Skeletal muscle tissue (tissue), 3 donors: ENCODE measurements at regions not wholly inside any gene's neighbourhood (a gene's known extent, or its start where the extent isn't known, plus 50 kb on each side); places are given as distances from the start of the nearest gene placed in this dataset.

Experiments
- H3K27ac ChIP-seq: one replicate; pipeline ENCODE4 v1.7.0; 2013; ENCODE audit warnings: mild to moderate bottlenecking, low read depth, low read length, inconsistent platforms
- H3K27me3 ChIP-seq, 3 donors: one replicate each; pipeline ENCODE4 v1.7.0; 2013; ENCODE audit warnings: low read length in 3 of 3; ENCODE audit not compliant: control insufficient read depth in 3 of 3, insufficient read depth in 3 of 3
- H3K36me3 ChIP-seq, 3 donors: one replicate each; pipeline ENCODE4 v1.7.0; 2013; ENCODE audit warnings: low read length in 3 of 3; ENCODE audit not compliant: control insufficient read depth in 3 of 3, insufficient read depth in 3 of 3
- H3K4me1 ChIP-seq, 3 donors: one replicate each; pipeline ENCODE4 v1.7.0; 2013; ENCODE audit warnings: low read length in 3 of 3, mild to moderate bottlenecking in 3 of 3; ENCODE audit not compliant: control insufficient read depth in 3 of 3, insufficient read depth in 3 of 3
- H3K4me3 ChIP-seq, 3 donors: one replicate each; pipeline ENCODE4 v1.7.0; 2013; ENCODE audit warnings: low read length in 3 of 3
- H3K9ac ChIP-seq, 3 donors: one replicate each; pipeline ENCODE4 v1.7.0; 2013; ENCODE audit warnings: low read length in 3 of 3, mild to moderate bottlenecking in 3 of 3, moderate library complexity in 2 of 3, low read depth in 1 of 3
- H3K9me3 ChIP-seq, 3 donors: one replicate each; pipeline ENCODE4 v1.7.0; 2013; ENCODE audit warnings: low read length in 3 of 3; ENCODE audit not compliant: control insufficient read depth in 3 of 3
- donor health status: Osteomylitis.

DNA sequence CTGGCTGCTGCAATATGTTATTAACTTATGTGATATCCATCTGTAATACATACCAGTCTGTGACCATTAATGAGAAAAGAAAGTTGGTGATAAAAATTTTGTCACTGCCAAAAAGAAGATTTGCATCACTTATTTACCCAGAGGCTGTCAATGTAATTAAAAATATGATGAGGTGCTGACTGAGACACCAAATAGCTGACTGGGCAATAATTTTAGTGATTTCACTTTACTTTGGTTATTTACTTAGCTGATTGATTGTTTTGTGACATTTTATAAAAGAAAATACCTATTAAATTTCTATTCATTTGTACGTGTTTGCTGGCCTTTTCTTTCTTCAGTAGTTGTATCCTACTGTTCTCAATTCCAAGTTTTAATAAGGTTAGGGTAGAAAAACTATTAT, 139.2 kb downstream of the HLX start:
- Histone ChIP-seq H3K9ac (no peak overlapping the region), H3K4me3 (no peak overlapping the region), H3K36me3 (no peaks in the 10 kb centered on the region), H3K27me3 (no peaks in the 10 kb centered on the region), H3K9me3 (no peaks in the 10 kb centered on the region), H3K4me1 (no peaks in the 10 kb centered on the region), H3K27ac (no peak overlapping the region)

DNA sequence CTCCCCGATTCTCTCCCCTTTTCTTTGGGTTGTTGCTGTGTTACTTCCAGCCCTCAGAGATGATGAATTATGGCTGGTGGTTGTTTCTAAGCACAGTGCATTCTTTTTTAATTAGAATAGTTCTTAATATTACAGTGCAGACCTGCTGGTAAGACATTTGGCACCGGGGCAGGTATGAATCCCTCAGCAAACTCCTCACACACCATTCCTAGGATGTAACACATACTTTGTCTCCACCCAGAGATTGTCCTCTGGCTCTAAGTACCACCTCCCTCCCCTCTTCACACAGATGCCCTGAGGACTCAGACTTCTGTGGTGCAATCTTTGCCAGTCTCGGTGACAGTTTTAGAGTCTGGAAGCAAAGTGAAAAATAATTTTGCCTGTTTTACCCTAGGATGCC, 143.1 kb downstream of the HLX start:
- no peaks in the 10 kb centered on the region for H3K27me3 ChIP-seq
- H3K4me1 ChIP-seq, result peaks cover 0 to 4% (median 0%) of the 10 kb centered on the region in 3 donors
- H3K9ac ChIP-seq, result no peak overlapping the region
- H3K27ac ChIP-seq, result no peak overlapping the region
- no peaks in the 10 kb centered on the region for H3K36me3 ChIP-seq
- H3K4me3 ChIP-seq, result no peak overlapping the region
- no peaks in the 10 kb centered on the region for H3K9me3 ChIP-seq

DNA sequence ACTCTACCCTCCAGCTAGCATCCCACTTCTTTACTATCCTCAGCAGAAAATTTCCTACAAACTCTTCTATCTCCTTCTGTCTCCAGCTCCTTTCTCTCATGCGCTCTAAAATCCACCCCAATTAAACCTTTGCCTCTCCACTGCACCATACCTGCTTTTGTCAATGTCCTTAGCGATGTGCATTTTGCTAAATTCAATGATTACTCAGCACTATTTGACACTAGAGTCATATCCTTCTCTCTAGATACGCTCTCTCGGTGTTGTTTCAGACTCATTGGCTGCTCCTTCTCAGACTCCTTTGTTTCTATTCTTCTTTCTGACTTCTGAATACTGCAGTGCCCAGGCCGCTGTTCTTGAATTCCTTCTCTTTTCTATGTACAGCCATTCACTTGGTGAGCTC, 144.2 kb downstream of the HLX start:
- Histone ChIP-seq H3K27ac (no peak overlapping the region), H3K9ac (no peak overlapping the region), H3K27me3 (no peaks in the 10 kb centered on the region), H3K36me3 (no peaks in the 10 kb centered on the region), H3K4me3 (no peak overlapping the region), H3K9me3 (no peaks in the 10 kb centered on the region), H3K4me1 (peaks cover 0 to 4% (median 0%) of the 10 kb centered on the region in 3 donors)

DNA sequence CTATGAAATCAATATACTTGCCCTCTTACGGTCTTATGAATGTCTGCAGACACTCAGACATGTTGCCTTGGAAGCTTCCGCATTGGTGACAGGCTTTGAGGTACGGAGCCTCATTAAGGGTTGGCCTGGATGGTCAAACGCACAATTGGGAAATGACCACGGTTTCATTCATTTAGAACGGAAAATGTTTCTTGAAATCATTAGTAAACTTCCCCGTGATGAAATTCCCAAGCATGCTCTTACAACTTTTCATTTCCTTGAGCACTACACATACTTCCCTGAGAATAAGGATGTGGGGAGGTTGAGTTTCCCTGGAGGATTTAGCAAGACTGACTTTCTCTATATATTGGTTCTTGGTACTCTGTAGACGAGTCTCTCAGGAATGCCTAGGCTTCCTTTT, 146.3 kb downstream of the HLX start:
- no peaks in the 10 kb centered on the region for H3K36me3 ChIP-seq
- H3K4me3 ChIP-seq, result no peak overlapping the region
- no peaks in the 10 kb centered on the region for H3K27me3 ChIP-seq
- H3K4me1 ChIP-seq, result peaks cover 0 to 4% (median 0%) of the 10 kb centered on the region in 3 donors
- no peak overlapping the region for H3K9ac ChIP-seq
- no peak overlapping the region for H3K27ac ChIP-seq
- no peaks in the 10 kb centered on the region for H3K9me3 ChIP-seq

DNA sequence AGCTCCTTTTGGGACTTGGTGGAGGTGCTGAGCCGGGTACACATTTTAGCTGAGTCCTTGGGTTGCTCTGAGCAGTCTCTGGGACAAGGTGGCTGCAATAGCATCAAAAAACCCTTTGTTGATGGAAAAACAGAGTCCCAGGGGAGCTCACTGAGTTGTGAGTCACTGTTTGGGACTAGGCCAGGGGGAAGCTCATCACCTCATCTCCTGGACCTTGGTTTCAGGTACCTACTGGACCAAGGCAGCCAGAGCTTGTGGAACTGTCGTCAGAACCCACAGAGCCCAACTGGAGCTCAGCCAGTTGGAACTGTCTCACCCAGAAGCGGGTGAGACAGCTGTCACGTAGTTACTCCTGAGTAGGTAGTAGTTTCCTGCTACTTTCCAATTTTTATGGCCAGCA, 146.7 kb downstream of the HLX start:
- H3K27me3 ChIP-seq, result no peaks in the 10 kb centered on the region
- no peaks in the 10 kb centered on the region for H3K9me3 ChIP-seq
- H3K36me3 ChIP-seq, result no peaks in the 10 kb centered on the region
- no peak overlapping the region for H3K27ac ChIP-seq
- no peak overlapping the region for H3K9ac ChIP-seq
- no peak overlapping the region for H3K4me3 ChIP-seq
- H3K4me1 ChIP-seq, result peaks cover 0 to 4% (median 0%) of the 10 kb centered on the region in 3 donors

DNA sequence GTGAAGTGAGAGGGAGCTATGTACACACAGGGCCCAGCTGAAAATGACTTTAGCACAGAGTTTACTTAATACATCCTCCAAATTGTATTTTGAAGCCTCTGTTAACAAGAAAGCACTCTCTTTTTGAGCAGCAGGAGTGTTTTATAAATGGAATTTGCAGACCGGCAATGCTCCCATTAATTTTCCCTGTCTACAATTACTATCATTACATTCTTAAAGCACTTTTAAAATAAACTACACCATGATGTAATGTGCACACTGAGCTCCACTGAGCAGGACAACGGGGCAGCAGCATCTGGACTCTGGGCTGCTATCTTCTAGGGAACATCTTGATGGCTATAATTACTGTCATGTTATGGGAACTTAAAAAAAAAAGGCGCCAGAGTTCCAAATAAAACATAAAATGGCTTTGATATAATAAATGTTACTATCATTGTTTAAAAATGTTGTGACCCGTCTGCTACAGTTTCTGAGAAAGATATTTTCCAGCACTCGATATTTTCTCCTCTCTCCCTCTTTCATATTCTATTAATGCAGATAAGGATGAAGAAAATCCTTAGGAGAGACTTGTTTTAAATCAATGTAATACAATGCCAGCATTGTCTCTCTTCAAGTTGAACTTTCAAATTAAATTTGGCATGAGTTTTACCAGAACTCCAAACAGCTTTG, 150.9 kb downstream of the HLX start:
- Histone ChIP-seq H3K27me3 (no peaks in the 10 kb centered on the region), H3K4me3 (no peak overlapping the region), H3K9ac (no peak overlapping the region), H3K27ac (no peak overlapping the region), H3K4me1 (peaks cover 3 to 11% (median 7%) of the 10 kb centered on the region in 3 donors), H3K36me3 (no peaks in the 10 kb centered on the region), H3K9me3 (no peaks in the 10 kb centered on the region)

DNA sequence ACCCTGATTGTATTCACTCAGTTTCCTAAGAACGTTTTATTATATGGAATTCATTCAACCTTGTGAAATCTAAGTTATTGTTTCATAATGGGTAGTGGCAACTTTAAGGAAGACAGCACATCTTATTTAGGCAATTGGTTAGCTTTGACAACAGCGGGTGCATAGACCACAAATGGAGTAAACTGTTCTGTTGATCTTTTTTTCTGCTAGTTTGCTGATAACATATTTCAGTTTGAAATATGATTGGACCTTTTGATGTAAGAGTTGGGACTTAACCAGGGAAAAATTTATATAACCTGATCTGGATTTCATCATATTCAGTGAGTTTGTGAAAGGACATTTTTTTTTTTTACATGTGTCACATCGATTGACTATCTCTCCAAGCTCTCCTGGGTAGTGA, 151.7 kb downstream of the HLX start:
- Histone ChIP-seq H3K36me3 (no peaks in the 10 kb centered on the region), H3K9me3 (no peaks in the 10 kb centered on the region), H3K4me3 (no peak overlapping the region), H3K27me3 (no peaks in the 10 kb centered on the region), H3K9ac (no peak overlapping the region), H3K27ac (no peak overlapping the region), H3K4me1 (peaks cover 3 to 12% (median 6%) of the 10 kb centered on the region in 3 donors)

DNA sequence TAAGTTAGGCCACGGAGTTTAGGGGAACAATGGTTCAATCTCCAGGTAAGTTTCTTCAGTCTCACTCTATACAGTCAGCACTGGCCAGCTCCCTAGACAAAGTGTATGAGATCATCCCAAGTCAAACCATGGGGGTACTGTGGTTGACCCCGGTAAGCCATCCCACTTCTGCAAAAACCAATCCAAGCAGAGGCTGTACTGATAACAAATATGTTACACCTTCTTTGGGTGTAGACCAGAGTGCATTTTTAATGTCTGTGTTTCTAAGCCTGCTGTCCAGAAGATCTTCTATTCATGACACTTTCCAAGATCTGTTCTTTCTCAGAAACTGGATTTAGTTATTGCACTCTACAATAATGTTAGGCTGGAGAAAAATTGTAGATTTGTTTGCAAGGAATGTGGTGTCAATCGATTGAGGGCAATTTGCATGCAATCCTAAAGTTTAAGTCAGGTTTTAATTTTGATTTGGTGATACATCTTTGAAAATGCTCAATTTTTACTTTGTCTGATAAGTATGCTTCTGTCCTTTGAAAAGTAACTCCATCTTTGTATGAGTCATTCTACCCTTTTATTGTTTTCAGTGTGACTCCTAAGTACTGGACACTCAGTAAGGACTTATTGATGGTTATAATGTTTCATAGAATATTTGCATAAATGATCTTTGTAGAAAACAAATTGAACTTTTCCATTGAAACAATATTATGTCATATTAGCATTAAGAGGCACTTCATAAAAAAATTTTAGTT, 152.4 kb downstream of the HLX start:
- Histone ChIP-seq H3K9ac (no peak overlapping the region), H3K9me3 (no peaks in the 10 kb centered on the region), H3K27me3 (no peaks in the 10 kb centered on the region)

DNA sequence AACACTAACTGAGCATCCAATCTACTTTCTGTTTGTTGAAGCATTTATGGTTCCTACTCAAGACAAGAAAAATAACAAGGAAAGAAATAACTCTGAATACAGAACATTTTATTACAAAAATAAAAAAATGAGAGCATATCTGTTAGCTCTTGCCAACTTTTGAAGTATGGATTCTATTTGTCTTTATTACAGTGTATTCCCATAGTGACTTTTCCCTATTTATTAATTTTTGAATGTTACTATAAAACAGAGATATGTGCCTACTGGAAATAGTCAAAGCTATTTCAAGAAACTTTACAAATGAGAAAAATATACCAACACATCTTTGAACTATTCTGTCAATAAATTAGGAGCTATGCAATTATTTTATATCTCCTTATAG, 153.0 kb downstream of the HLX start:
- H3K27me3 ChIP-seq, result no peaks in the 10 kb centered on the region
- peaks cover 3 to 12% (median 8%) of the 10 kb centered on the region in 3 donors for H3K4me1 ChIP-seq
- H3K27ac ChIP-seq, result no peak overlapping the region
- no peaks in the 10 kb centered on the region for H3K9me3 ChIP-seq
- no peaks in the 10 kb centered on the region for H3K36me3 ChIP-seq
- no peak overlapping the region for H3K9ac ChIP-seq
- no peak overlapping the region for H3K4me3 ChIP-seq

More for the DNA sequence above, 152.4 kb downstream of the HLX start:
- Histone ChIP-seq H3K36me3 (no peaks in the 10 kb centered on the region), H3K4me3 (no peak overlapping the region), H3K4me1 (peaks cover 3 to 12% (median 8%) of the 10 kb centered on the region in 3 donors), H3K27ac (no peak overlapping the region)

DNA sequence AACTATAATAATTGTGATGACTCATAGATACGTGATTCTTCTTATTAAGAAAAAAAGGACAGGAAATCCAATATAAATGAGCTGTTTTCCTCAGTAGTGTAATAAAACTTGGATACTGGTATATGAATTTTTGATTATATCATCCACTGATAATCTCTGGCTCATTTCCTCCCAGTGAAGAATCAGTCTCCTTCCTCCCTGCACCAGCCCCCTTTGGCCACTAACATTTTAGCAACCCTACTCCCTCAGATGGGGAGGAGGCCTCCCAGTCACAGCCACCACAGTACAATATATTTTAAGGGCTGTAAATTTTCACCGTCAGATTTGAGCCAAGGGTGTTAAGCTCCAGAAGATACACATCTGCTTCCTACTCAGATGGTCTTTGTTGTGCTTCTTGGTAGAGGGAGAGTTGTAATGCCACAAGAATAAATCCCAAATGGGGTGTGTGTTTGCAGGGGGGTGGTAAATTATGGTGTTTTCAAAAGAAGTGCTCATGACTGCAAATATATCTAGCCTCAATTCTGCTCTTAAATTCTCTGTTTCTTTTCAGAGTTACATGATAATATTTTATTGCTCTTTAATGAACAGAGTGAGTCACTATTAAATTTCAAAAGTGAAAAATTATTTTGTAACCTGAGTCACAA, 153.5 kb downstream of the HLX start:
- Histone ChIP-seq H3K27ac (no peak overlapping the region), H3K9me3 (no peaks in the 10 kb centered on the region), H3K9ac (no peak overlapping the region)

More for the DNA sequence above, 153.5 kb downstream of the HLX start:
- H3K4me1 ChIP-seq, result peaks cover 3 to 12% (median 8%) of the 10 kb centered on the region in 3 donors
- no peaks in the 10 kb centered on the region for H3K27me3 ChIP-seq
- no peak overlapping the region for H3K4me3 ChIP-seq
- no peaks in the 10 kb centered on the region for H3K36me3 ChIP-seq
